NCI-H146 treated with DMSO at 0.1 percent for 48 hours (cell line): ENCODE measurements at regions not wholly inside any gene's neighbourhood (a gene's known extent, or its start where the extent isn't known, plus 50 kb on each side); places are given as distances from the start of the nearest gene placed in this dataset.

ENCODE experiments used
- DNase-seq: peaks from one replicate; lab custom pipeline; 2025; ENCODE audit not compliant: unreplicated experiment; lab: John Stamatoyannopoulos, UW

- DNase-seq = no peak
These were observed 251.2 kb downstream of the GXYLT1 start for GRCh38 chr12:41893491-41893890.

GRCh38 chr12:41892302-41892701 is 252.4 kb downstream of the GXYLT1 start:
- no peak for DNase-seq

- no peak for DNase-seq
These were observed 253.4 kb downstream of the GXYLT1 start for GRCh38 chr12:41891226-41891625.

- DNase-seq = no peak
These were observed 256.4 kb downstream of the GXYLT1 start for GRCh38 chr12:41888285-41888684.

GRCh38 chr12:41881891-41882805 is 262.5 kb downstream of the GXYLT1 start:
- DNase-seq = no peak

- no peak for DNase-seq
These were observed 275.2 kb downstream of the GXYLT1 start for GRCh38 chr12:41869432-41869831.

GRCh38 chr12:41866878-41867430 is 277.7 kb downstream of the GXYLT1 start:
- no peak for DNase-seq

- DNase-seq = no peak
These were observed 288.4 kb downstream of the GXYLT1 start for GRCh38 chr12:41856228-41856627.

- DNase-seq = no peak
These were observed 294.6 kb downstream of the GXYLT1 start for GRCh38 chr12:41850046-41850445.

GRCh38 chr12:41846718-41847117 is 298.0 kb downstream of the GXYLT1 start:
- DNase-seq = no peak

GRCh38 chr12:41836416-41836815 is 308.3 kb downstream of the GXYLT1 start:
- no peak for DNase-seq

- DNase-seq = no peak
These were observed 309.1 kb downstream of the GXYLT1 start for GRCh38 chr12:41835556-41835955.

GRCh38 chr12:41819948-41820347 is 324.7 kb downstream of the GXYLT1 start:
- DNase-seq = no peak

GRCh38 chr12:41804026-41804425 is 340.6 kb downstream of the GXYLT1 start:
- DNase-seq = no peak

- DNase-seq = no peak
These were observed 341.9 kb downstream of the GXYLT1 start for GRCh38 chr12:41802803-41803202.

GRCh38 chr12:41801261-41801660 is 343.4 kb downstream of the GXYLT1 start:
- no peak for DNase-seq

GRCh38 chr12:41799671-41800070 is 345.0 kb downstream of the GXYLT1 start:
- DNase-seq = no peak

- no peak for DNase-seq
These were observed 348.8 kb downstream of the GXYLT1 start for GRCh38 chr12:41795910-41796309.

- no peak for DNase-seq
These were observed 349.5 kb downstream of the GXYLT1 start for GRCh38 chr12:41795051-41795600.

GRCh38 chr12:41794336-41794735 is 350.3 kb downstream of the GXYLT1 start:
- no peak for DNase-seq

GRCh38 chr12:41784957-41785356 is 359.7 kb downstream of the GXYLT1 start:
- no peak for DNase-seq

- no peak for DNase-seq
These were observed 365.7 kb downstream of the GXYLT1 start for GRCh38 chr12:41778934-41779333.
